ENCODE measurements at regions not wholly inside any gene's neighbourhood (a gene's known extent, or its start where the extent isn't known, plus 50 kb on each side); places are given as distances from the start of the nearest gene placed in this dataset.

GRCh38 chr3:94548581-94549316 is 485.9 kb downstream of the NSUN3 start:
- Mint-ChIP-seq H3K36me3 (peaks cover 7% of the 10 kb centered on the region), H3K9me3 (peaks cover 9 to 10% of the 10 kb centered on the region in 2 donors), H3K27me3 (ENCODE audit: low read depth in 2 of 2) (no peaks in the 10 kb centered on the region), H3K27ac (no peak overlapping the region), H3K4me3 (no peak overlapping the region), H3K4me1 (no peaks in the 10 kb centered on the region)
- Histone ChIP-seq H3K4me1 (ENCODE audit: control insufficient read depth, insufficient read depth, low read length) (no peaks in the 10 kb centered on the region), H3K36me3 (ENCODE audit: control insufficient read depth, insufficient read depth, low read length) (no peaks in the 10 kb centered on the region), H3K27ac (ENCODE audit: low read length) (no peak overlapping the region), H3K9me3 (ENCODE audit: control insufficient read depth, insufficient read depth, low read length) (no peaks in the 10 kb centered on the region), H3K4me3 (ENCODE audit: low read length) (no peak overlapping the region), H3K27me3 (ENCODE audit: control insufficient read depth, insufficient read depth, low read length) (no peaks in the 10 kb centered on the region)
- 0% methylated on average over 1 of the region's 1 CpG for WGBS (ENCODE audit: insufficient coverage)
- DNase-seq = no peak
- intact Hi-C loops (cut with micrococcal nuclease) = no loop called here
- ATAC-seq = no peak
- TF ChIP-seq CTCF (IDR thresholded peaks at IDR 0.05) = no peak

- H3K36me3 Mint-ChIP-seq = no peaks in the 10 kb centered on the region
- WGBS (ENCODE audit: insufficient coverage) = 68% methylated on average over 2 of the region's 3 CpGs
- H3K4me1 ChIP-seq (ENCODE audit: control insufficient read depth, insufficient read depth, low read length) = no peaks in the 10 kb centered on the region
- intact Hi-C loops (cut with micrococcal nuclease) = no loop called here
- H3K9me3 Mint-ChIP-seq = peaks cover 2 to 8% of the 10 kb centered on the region in 2 donors
- no peak for ATAC-seq
- no peaks in the 10 kb centered on the region for H3K27me3 Mint-ChIP-seq (ENCODE audit: low read depth in 2 of 2)
- no peaks in the 10 kb centered on the region for H3K36me3 ChIP-seq (ENCODE audit: control insufficient read depth, insufficient read depth, low read length)
- no peak overlapping the region for H3K4me3 ChIP-seq (ENCODE audit: low read length)
- H3K27me3 ChIP-seq (ENCODE audit: control insufficient read depth, insufficient read depth, low read length) = no peaks in the 10 kb centered on the region
- H3K4me1 Mint-ChIP-seq = no peaks in the 10 kb centered on the region
- no peak overlapping the region for H3K4me3 Mint-ChIP-seq
- H3K9me3 ChIP-seq (ENCODE audit: control insufficient read depth, insufficient read depth, low read length) = no peaks in the 10 kb centered on the region
- no peak overlapping the region for H3K27ac Mint-ChIP-seq
- no peak for DNase-seq
- H3K27ac ChIP-seq (ENCODE audit: low read length) = no peak overlapping the region
- no peak for TF ChIP-seq CTCF (IDR thresholded peaks at IDR 0.05)
These were observed 498.2 kb downstream of the NSUN3 start for GRCh38 chr3:94561094-94561493.

GRCh38 chr3:94564247-94564646 is 501.4 kb downstream of the NSUN3 start:
- intact Hi-C loops (cut with micrococcal nuclease) = no loop called here
- H3K4me1 ChIP-seq (ENCODE audit: control insufficient read depth, insufficient read depth, low read length) = no peaks in the 10 kb centered on the region
- H3K36me3 ChIP-seq (ENCODE audit: control insufficient read depth, insufficient read depth, low read length) = no peaks in the 10 kb centered on the region
- no peaks in the 10 kb centered on the region for H3K27me3 ChIP-seq (ENCODE audit: control insufficient read depth, insufficient read depth, low read length)
- H3K27me3 Mint-ChIP-seq (ENCODE audit: low read depth in 2 of 2) = no peaks in the 10 kb centered on the region
- no peak overlapping the region for H3K27ac ChIP-seq (ENCODE audit: low read length)
- no peak for TF ChIP-seq CTCF (IDR thresholded peaks at IDR 0.05)
- no peak overlapping the region for H3K27ac Mint-ChIP-seq
- H3K4me3 Mint-ChIP-seq = no peak overlapping the region
- ATAC-seq = no peak
- DNase-seq = no peak
- no peaks in the 10 kb centered on the region for H3K9me3 ChIP-seq (ENCODE audit: control insufficient read depth, insufficient read depth, low read length)
- no peak overlapping the region for H3K4me3 ChIP-seq (ENCODE audit: low read length)
- peaks cover 11% of the 10 kb centered on the region for H3K36me3 Mint-ChIP-seq
- H3K9me3 Mint-ChIP-seq = peaks cover 9 to 11% of the 10 kb centered on the region in 2 donors
- no CpG with 5 or more reads among the region's 1 CpG for WGBS (ENCODE audit: insufficient coverage)
- H3K4me1 Mint-ChIP-seq = no peaks in the 10 kb centered on the region

GRCh38 chr3:94568041-94568440 is 505.2 kb downstream of the NSUN3 start:
- no peak for TF ChIP-seq CTCF (IDR thresholded peaks at IDR 0.05)
- Mint-ChIP-seq H3K9me3 (peaks cover 9 to 14% of the 10 kb centered on the region in 2 donors), H3K4me1 (no peaks in the 10 kb centered on the region), H3K4me3 (no peak overlapping the region), H3K36me3 (peaks cover 15% of the 10 kb centered on the region), H3K27ac (no peak overlapping the region), H3K27me3 (ENCODE audit: low read depth in 2 of 2) (no peaks in the 10 kb centered on the region)
- no peaks in the 10 kb centered on the region for H3K9me3 ChIP-seq (ENCODE audit: control insufficient read depth, insufficient read depth, low read length)
- H3K36me3 ChIP-seq (ENCODE audit: control insufficient read depth, insufficient read depth, low read length) = no peaks in the 10 kb centered on the region
- no peak overlapping the region for H3K27ac ChIP-seq (ENCODE audit: low read length)
- no peak overlapping the region for H3K4me3 ChIP-seq (ENCODE audit: low read length)
- H3K27me3 ChIP-seq (ENCODE audit: control insufficient read depth, insufficient read depth, low read length) = no peaks in the 10 kb centered on the region
- intact Hi-C loops (cut with micrococcal nuclease) = no loop called here
- 0% methylated on average over 1 of the region's 1 CpG for WGBS (ENCODE audit: insufficient coverage)
- H3K4me1 ChIP-seq (ENCODE audit: control insufficient read depth, insufficient read depth, low read length) = no peaks in the 10 kb centered on the region
- DNase-seq = no peak
- ATAC-seq = no peak

All from natural killer cell (primary cell).